Pancreas (tissue), 10 donors: ENCODE measurements at regions not wholly inside any gene's neighbourhood (a gene's known extent, or its start where the extent isn't known, plus 50 kb on each side); places are given as distances from the start of the nearest gene placed in this dataset.

Source experiments
- ATAC-seq, 4 donors: fragments of 200-7000 bp; cut with Tn5 transposase; one replicate each; pipeline versions ENCODE4 v1.8.0 to v1.9.1; 2020; ENCODE audit warnings: mild to moderate bottlenecking in 4 of 4, moderate library complexity in 4 of 4
- DNase-seq, 6 donors: peaks; one replicate each; pipeline ENCODE4 v3.0.0-alpha.2; 2020
- FAIRE-seq: peaks from 2 replicates; lab custom pipeline; 2012; peaks lifted over from hg19 to GRCh38; lab: Jason Lieb, UNC
- H3K27ac ChIP-seq, 4 donors: fragments of 200-600 bp; sonication (generic); 1 replicate in 3 of 4; 2 replicates in 1 of 4; pipeline versions ENCODE4 v1.5.0 to v1.8.0; 2020
- H3K27me3 ChIP-seq, 4 donors: fragments of 200-600 bp; one replicate each; pipeline ENCODE4 v1.8.0; 2021
- H3K36me3 ChIP-seq, 3 donors: fragments of 200-600 bp; sonication (generic) in 1 of 3; one replicate each; pipeline versions ENCODE4 v1.5.0 to v1.8.0; 2020 to 2021
- H3K4me1 ChIP-seq, 3 donors: fragments of 200-600 bp; one replicate each; pipeline ENCODE4 v1.8.0; 2021
- H3K4me3 ChIP-seq, 4 donors: fragments of 200-600 bp; sonication (generic) in 2 of 4; one replicate each; pipeline versions ENCODE4 v1.5.0 to v1.8.0; 2020 to 2021
- H3K9me3 ChIP-seq, 4 donors: fragments of 200-600 bp; one replicate each; pipeline ENCODE4 v1.8.0; 2021
- WGBS, 2 donors: extraction: QIAGEN DNeasy Blood & Tissue Kit; methylation state at CpG; one replicate each; pipeline ENCODE4 v1.1.7; 2013; 5-methylcytosine and 5-hydroxymethylcytosine counted together
- intact Hi-C, 3 donors: fragments of 100-400 bp; cut with DNase I; formaldehyde crosslinking; loops; one replicate each; pipeline versions ENCODE4 v1.11.1 to v1.14.2; 2022
- TF ChIP-seq, protein P1 (sequence below), 4 donors: fragments of 200-600 bp; sonication (generic) in 3 of 4; IDR thresholded peaks; one replicate each; pipeline versions ENCODE4 v1.5.0 to v1.8.0; 2021; ENCODE audit warnings: antibody characterized with exemption in 4 of 4
- donor health status: healthy with polysubstance abuse.
- donor health status: DM: no; HTN: no; CAD: no; lungs with moderate emphysema.
- donor health status: DM: no; HTN: no; CAD: no.
- donor health status: control.
- donor health status: control.
- donor health status: Bipolar disorder and iron deficiency.
- donor health status: DM: yes; HTN: yes; CAD: no.
- donor health status: DM: no; HTN: no; CAD: no.
- donor health status: DM: no; HTN: no; CAD: no.
- donor health status: DM: yes; HTN: yes; CAD: no.

DNA sequence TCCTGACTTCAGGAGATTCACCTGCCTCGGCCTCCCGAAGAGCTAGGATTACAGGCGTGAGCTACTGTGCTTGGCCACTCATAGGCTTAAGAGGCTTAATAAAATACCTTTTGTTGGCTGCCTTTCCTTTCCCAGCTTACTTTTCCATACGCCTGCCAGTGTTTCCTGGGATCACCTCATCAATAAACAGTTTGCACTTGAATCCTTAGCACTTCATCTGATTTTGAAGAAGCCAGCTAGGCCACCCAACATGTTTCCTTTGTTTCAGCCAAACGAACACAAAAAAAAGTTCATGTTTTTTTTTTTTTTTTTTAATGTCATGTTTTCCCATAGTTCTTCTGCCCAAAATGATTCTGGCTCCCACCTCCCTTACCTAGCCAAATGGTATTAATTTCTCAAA, 92.3 kb downstream of the RAP2B start:
- no peaks in the 10 kb centered on the region for H3K9me3 ChIP-seq
- intact Hi-C loops: no loop called here
- no peak overlapping the region for H3K27ac ChIP-seq
- peaks cover 0 to 3% (median 0%) of the 10 kb centered on the region in 4 donors for H3K27me3 ChIP-seq
- FAIRE-seq (no peak), ATAC-seq (no peak), DNase-seq (no peak)
- 70 to 83% methylated on average over 5 of the region's 5 CpGs for WGBS, 2 donors
- H3K4me1 ChIP-seq: no peaks in the 10 kb centered on the region
- no peaks in the 10 kb centered on the region for H3K36me3 ChIP-seq
- TF ChIP-seq, protein P1, sequence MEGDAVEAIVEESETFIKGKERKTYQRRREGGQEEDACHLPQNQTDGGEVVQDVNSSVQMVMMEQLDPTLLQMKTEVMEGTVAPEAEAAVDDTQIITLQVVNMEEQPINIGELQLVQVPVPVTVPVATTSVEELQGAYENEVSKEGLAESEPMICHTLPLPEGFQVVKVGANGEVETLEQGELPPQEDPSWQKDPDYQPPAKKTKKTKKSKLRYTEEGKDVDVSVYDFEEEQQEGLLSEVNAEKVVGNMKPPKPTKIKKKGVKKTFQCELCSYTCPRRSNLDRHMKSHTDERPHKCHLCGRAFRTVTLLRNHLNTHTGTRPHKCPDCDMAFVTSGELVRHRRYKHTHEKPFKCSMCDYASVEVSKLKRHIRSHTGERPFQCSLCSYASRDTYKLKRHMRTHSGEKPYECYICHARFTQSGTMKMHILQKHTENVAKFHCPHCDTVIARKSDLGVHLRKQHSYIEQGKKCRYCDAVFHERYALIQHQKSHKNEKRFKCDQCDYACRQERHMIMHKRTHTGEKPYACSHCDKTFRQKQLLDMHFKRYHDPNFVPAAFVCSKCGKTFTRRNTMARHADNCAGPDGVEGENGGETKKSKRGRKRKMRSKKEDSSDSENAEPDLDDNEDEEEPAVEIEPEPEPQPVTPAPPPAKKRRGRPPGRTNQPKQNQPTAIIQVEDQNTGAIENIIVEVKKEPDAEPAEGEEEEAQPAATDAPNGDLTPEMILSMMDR (IDR thresholded peaks at IDR 0.05): no peak
- H3K4me3 ChIP-seq: no peak overlapping the region

DNA sequence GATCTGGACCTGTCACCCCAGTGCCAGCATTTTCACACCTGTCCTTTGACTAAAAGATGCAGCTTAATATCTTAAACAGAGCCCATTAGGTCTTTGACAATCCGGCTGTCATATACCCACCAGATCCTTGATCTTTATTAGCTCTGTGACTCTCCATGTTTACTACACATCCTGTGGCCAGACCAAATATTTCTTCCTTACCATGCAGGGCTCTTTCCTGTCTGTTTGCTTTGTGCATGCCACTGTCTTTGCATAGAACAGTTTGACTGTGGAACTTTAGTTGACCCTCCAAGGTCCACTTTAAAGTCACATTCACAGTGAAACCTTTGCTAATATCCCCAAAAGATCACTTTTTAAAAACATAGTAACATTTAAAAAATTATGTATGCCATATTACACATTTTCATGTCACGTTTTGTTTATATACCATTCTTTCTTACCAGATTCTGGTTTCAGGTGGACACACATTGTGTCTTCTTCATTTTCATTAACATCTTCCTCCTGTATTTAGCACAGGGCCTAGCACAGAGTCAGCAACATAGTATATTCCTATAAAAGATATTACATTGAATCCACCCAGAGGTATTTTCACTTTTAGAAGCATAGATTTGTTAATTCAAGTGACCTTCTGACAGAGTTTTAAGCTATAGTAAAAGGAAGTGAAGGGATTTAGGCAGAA, 95.8 kb downstream of the RAP2B start:
- no peak for ATAC-seq
- Histone ChIP-seq H3K4me3 (no peak overlapping the region), H3K27ac (no peak overlapping the region), H3K36me3 (no peaks in the 10 kb centered on the region), H3K27me3 (peaks cover 0 to 3% (median 0%) of the 10 kb centered on the region in 4 donors), H3K4me1 (no peaks in the 10 kb centered on the region), H3K9me3 (no peaks in the 10 kb centered on the region)
- TF ChIP-seq, protein P1 (IDR thresholded peaks at IDR 0.05): no peak
- WGBS, 2 donors: 43 to 49% methylated on average over 2 of the region's 2 CpGs
- DNase-seq: no peak
- no peak for FAIRE-seq
- intact Hi-C loops: no loop called here

DNA sequence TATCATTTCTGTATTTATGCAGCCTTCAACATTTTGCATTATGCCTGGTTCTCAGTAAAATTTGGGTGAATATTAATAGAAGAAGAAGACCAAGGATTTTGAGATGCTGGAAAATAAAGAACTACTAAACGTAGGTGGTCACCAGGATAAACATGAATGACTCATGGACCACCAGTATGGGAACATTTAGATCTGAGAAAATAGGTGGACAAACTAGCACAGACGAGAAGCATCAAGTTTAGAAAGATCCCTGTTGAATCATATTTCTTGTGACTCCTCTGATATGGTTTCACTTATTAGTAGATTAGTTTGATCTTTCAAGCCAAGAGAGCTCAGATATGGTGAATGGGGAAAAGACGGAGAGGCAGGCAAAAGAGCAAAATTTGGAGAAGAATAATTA, 97.9 kb downstream of the RAP2B start:
- FAIRE-seq (no peak), DNase-seq (no peak), ATAC-seq (no peak)
- 39 to 41% methylated on average over 3 of the region's 3 CpGs for WGBS, 2 donors
- Histone ChIP-seq H3K27me3 (peaks cover 0 to 3% (median 0%) of the 10 kb centered on the region in 4 donors), H3K4me1 (no peaks in the 10 kb centered on the region), H3K27ac (no peak overlapping the region), H3K9me3 (no peaks in the 10 kb centered on the region), H3K4me3 (no peak overlapping the region), H3K36me3 (no peaks in the 10 kb centered on the region)
- TF ChIP-seq, protein P1 (IDR thresholded peaks at IDR 0.05): no peak
- intact Hi-C loops: no loop called here

DNA sequence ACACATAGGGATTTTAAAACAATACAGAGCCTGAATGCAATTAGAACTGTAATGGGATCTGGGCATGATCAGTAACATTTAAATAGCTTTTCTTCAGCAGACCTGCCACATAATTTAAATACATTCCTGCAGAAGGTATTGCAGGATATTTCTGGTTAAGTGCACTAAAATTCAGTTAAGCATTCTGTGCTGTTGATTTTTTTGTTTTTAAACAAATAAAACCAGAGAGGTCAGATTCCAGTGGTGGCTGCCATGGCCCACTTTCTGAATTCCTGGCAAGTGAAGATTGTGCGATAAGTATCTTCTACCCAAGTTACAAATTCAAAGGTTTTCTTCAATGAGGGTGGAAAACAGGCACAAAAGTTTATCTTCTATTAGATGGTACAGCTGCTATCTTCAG, 98.7 kb downstream of the RAP2B start:
- ATAC-seq (no peak), FAIRE-seq (no peak), DNase-seq (no peak)
- Histone ChIP-seq H3K9me3 (no peaks in the 10 kb centered on the region), H3K4me3 (no peak overlapping the region), H3K4me1 (no peaks in the 10 kb centered on the region), H3K27ac (no peak overlapping the region), H3K27me3 (peaks cover 0 to 3% (median 0%) of the 10 kb centered on the region in 4 donors), H3K36me3 (no peaks in the 10 kb centered on the region)
- TF ChIP-seq, protein P1 (IDR thresholded peaks at IDR 0.05): no peak
- WGBS, 2 donors: 47 to 50% methylated on average over 1 of the region's 1 CpG
- intact Hi-C loops: no loop called here

DNA sequence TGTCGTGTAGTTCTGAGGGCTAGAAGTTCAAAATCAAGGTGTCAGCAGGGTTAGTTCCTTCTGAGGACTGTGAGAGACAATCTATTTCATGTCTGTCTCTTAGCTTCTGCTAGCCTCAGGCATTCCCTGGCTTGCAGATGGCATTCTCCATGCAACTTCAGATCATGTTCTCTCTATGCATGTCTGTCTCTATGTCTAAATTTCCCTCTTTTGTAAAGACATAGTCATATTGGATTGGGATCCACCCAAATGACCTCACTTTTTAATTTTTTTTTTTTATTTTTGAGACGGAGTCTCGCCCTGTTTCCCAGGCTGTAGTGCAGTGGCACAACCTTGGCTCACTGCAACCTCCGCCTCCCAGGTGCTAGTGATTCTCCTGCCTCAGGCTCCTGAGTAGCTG, 104.6 kb downstream of the RAP2B start:
- Histone ChIP-seq H3K27me3 (no peaks in the 10 kb centered on the region), H3K27ac (no peak overlapping the region), H3K4me1 (no peaks in the 10 kb centered on the region), H3K9me3 (no peaks in the 10 kb centered on the region), H3K36me3 (no peaks in the 10 kb centered on the region), H3K4me3 (no peak overlapping the region)
- DNase-seq (no peak), FAIRE-seq (no peak), ATAC-seq (no peak)
- TF ChIP-seq, protein P1 (IDR thresholded peaks at IDR 0.05): no peak
- intact Hi-C loops: no loop called here
- 72 to 79% methylated on average over 4 of the region's 4 CpGs for WGBS, 2 donors
